Non-pigmented ciliary epithelial cell (primary cell): ENCODE measurements at regions not wholly inside any gene's neighbourhood (a gene's known extent, or its start where the extent isn't known, plus 50 kb on each side); places are given as distances from the start of the nearest gene placed in this dataset.
A peak's percentile ranks its signal among the peaks of the same experiment; 100 is the strongest.
"Not testable (repeated sequence)": the region's sequence is repeated elsewhere in the genome, so short reads cannot be mapped to it uniquely, and the experiment has no call there.

Experiments used
- DNase-seq: peaks from one replicate; pipeline ENCODE4 v3.0.0-alpha.2; 2010; ENCODE audit warnings: low read depth

GRCh38 chr12:24507827-24508226 is 441.1 kb downstream of the BCAT1 start:
- DNase-seq = no peak

- no peak for DNase-seq
These were observed 443.4 kb downstream of the BCAT1 start for GRCh38 chr12:24505366-24506015.

- DNase-seq = not testable (repeated sequence)
These were observed 445.4 kb downstream of the BCAT1 start for GRCh38 chr12:24503477-24503876.

GRCh38 chr12:24500831-24501230 is 448.1 kb downstream of the BCAT1 start:
- DNase-seq = no peak

- DNase-seq = no peak
These were observed 448.5 kb downstream of the BCAT1 start for GRCh38 chr12:24500421-24500820.

GRCh38 chr12:24499151-24500146 is 449.5 kb downstream of the BCAT1 start:
- no peak for DNase-seq

GRCh38 chr12:24496755-24497154 is 452.1 kb downstream of the BCAT1 start:
- peak; percentile 54 for DNase-seq

GRCh38 chr12:24494401-24494800 is 454.5 kb downstream of the BCAT1 start:
- DNase-seq = no peak

GRCh38 chr12:24491968-24492367 is 456.9 kb downstream of the BCAT1 start:
- DNase-seq = no peak

GRCh38 chr12:24489939-24490338 is 459.0 kb downstream of the BCAT1 start:
- DNase-seq = no peak

- no peak for DNase-seq
These were observed 459.8 kb downstream of the BCAT1 start for GRCh38 chr12:24488906-24489619.

- no peak for DNase-seq
These were observed 460.8 kb downstream of the BCAT1 start for GRCh38 chr12:24488091-24488596.

GRCh38 chr12:24487606-24488005 is 461.3 kb downstream of the BCAT1 start:
- no peak for DNase-seq

- no peak for DNase-seq
These were observed 465.2 kb downstream of the BCAT1 start for GRCh38 chr12:24483732-24484131.

GRCh38 chr12:24482882-24483604 is 465.9 kb downstream of the BCAT1 start:
- no peak for DNase-seq

- DNase-seq = no peak
These were observed 466.9 kb downstream of the BCAT1 start for GRCh38 chr12:24482044-24482443.

- no peak for DNase-seq
These were observed 468.0 kb downstream of the BCAT1 start for GRCh38 chr12:24480766-24481449.

GRCh38 chr12:24479131-24479530 is 469.8 kb downstream of the BCAT1 start:
- DNase-seq = no peak

- no peak for DNase-seq
These were observed 470.6 kb downstream of the BCAT1 start for GRCh38 chr12:24478254-24478653.

GRCh38 chr12:24476310-24476709 is 472.6 kb downstream of the BCAT1 start:
- no peak for DNase-seq

GRCh38 chr12:24475337-24475736 is 473.6 kb downstream of the BCAT1 start:
- DNase-seq = no peak
